ENCODE measurements at regions not wholly inside any gene's neighbourhood (a gene's known extent, or its start where the extent isn't known, plus 50 kb on each side); places are given as distances from the start of the nearest gene placed in this dataset.

DNA sequence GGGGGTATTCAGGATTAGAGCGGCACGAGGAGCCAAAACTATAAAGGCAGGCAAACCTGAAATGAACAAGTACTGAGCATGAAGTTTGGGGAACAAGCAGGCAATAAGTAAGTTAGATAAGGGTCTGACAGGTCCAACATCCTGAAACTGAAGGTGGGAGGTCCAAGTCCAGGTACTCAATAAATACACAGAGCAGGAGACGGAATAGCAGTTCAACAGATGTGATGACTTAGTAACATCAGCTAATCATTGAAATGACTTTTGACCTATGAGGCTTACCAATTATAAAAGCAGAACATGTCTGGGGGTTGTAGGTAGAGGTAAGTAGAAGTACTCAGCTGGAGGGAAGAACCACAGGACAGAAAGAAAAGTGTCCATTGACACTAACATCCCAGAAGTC is 132.8 kb upstream of the PDZRN3 start:
- Histone ChIP-seq H3K27ac (no peak overlapping the region), H3K9ac (ENCODE audit: low read depth in 2 of 2, low read length in 2 of 2) (no peak overlapping the region), H3K27me3 (no peaks in the 10 kb centered on the region), H3K36me3 (no peaks in the 10 kb centered on the region), H3K4me1 (no peaks in the 10 kb centered on the region), H3K4me3 (no peak overlapping the region), H3K9me3 (no peaks in the 10 kb centered on the region)
- no peak for DNase-seq
- intact Hi-C loops (cut with DNase I), result no loop called here
- no peak for TF ChIP-seq CTCF (IDR thresholded peaks at IDR 0.05)

DNA sequence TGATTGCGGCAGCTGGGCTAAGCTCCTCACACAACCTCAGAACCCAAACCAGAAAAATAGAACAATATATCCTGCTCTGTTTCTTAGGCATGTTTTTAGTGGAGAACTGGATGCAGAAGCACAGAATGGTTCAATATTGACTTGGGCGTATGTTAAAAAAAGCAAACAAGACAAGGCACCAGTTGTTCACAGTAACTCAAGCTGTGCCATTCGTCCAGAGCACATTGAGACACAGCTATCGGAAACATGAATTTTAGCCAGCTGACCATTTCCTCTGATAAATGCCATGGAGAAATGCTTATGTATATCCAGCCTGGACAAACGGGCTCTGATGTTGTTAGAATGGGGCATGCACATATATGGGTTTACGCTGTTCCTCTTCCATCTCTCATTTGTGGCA is 129.2 kb upstream of the PDZRN3 start:
- Histone ChIP-seq H3K9me3 (no peaks in the 10 kb centered on the region), H3K9ac (ENCODE audit: low read depth in 2 of 2, low read length in 2 of 2) (no peak overlapping the region), H3K4me3 (no peak overlapping the region), H3K36me3 (no peaks in the 10 kb centered on the region), H3K4me1 (no peaks in the 10 kb centered on the region), H3K27ac (no peak overlapping the region), H3K27me3 (no peaks in the 10 kb centered on the region)
- no peak for TF ChIP-seq CTCF (IDR thresholded peaks at IDR 0.05)
- no peak for DNase-seq
- intact Hi-C loops (cut with DNase I), result no loop called here

DNA sequence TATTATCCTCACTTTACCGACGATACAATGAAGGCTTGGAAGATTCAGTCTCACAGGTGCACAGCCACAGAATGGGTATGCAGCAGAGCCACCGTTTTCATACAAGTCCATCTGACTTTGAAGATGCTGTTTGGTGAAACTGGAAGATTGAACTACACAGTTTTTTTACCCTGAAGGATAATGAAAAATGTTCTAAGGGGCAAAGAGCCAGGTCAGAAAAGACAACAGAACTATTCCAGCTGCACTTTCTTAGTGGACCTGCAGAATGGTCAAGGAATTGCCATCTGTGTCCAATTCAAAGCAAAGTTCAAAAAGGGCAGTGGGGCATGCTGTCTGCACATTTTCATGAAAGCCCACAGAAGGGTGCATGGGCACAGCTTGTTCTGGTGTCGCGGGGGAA is 127.6 kb upstream of the PDZRN3 start:
- intact Hi-C loops (cut with DNase I), result no loop called here
- Histone ChIP-seq H3K9me3 (no peaks in the 10 kb centered on the region), H3K27me3 (no peaks in the 10 kb centered on the region), H3K27ac (no peak overlapping the region), H3K4me3 (no peak overlapping the region), H3K36me3 (no peaks in the 10 kb centered on the region), H3K9ac (ENCODE audit: low read depth in 2 of 2, low read length in 2 of 2) (no peak overlapping the region), H3K4me1 (no peaks in the 10 kb centered on the region)
- no peak for DNase-seq
- no peak for TF ChIP-seq CTCF (IDR thresholded peaks at IDR 0.05)

- Histone ChIP-seq H3K36me3 (no peaks in the 10 kb centered on the region), H3K9ac (ENCODE audit: low read depth in 2 of 2, low read length in 2 of 2) (no peak overlapping the region), H3K4me1 (no peaks in the 10 kb centered on the region), H3K4me3 (no peak overlapping the region), H3K27me3 (no peaks in the 10 kb centered on the region), H3K9me3 (no peaks in the 10 kb centered on the region), H3K27ac (no peak overlapping the region)
- TF ChIP-seq CTCF (IDR thresholded peaks at IDR 0.05), result no peak
- intact Hi-C loops (cut with DNase I), result no loop called here
- DNase-seq, result no peak
These were observed 121.9 kb upstream of the PDZRN3 start for GRCh38 chr3:73746623-73747022.

- no peak for DNase-seq
- H3K4me1 ChIP-seq, result no peaks in the 10 kb centered on the region
- H3K36me3 ChIP-seq, result no peaks in the 10 kb centered on the region
- intact Hi-C loops (cut with DNase I), result no loop called here
- no peaks in the 10 kb centered on the region for H3K9me3 ChIP-seq
- H3K27ac ChIP-seq, result no peak overlapping the region
- H3K9ac ChIP-seq (ENCODE audit: low read depth in 2 of 2, low read length in 2 of 2), result no peak overlapping the region
- no peak for TF ChIP-seq CTCF (IDR thresholded peaks at IDR 0.05)
- H3K4me3 ChIP-seq, result no peak overlapping the region
- no peaks in the 10 kb centered on the region for H3K27me3 ChIP-seq
These were observed 120.9 kb upstream of the PDZRN3 start for GRCh38 chr3:73745526-73746191.
